Tibial artery (tissue), 4 donors: ENCODE measurements at regions not wholly inside any gene's neighbourhood (a gene's known extent, or its start where the extent isn't known, plus 50 kb on each side); places are given as distances from the start of the nearest gene placed in this dataset.
A peak's percentile ranks its signal among the peaks of the same experiment; 100 is the strongest.
"Not testable (repeated sequence)": the region's sequence is repeated elsewhere in the genome, so short reads cannot be mapped to it uniquely, and the experiment has no call there.

Source experiments
- DNase-seq, 2 donors: peaks; one replicate each; pipeline ENCODE4 v3.0.0-alpha.2; 2019
- H3K27ac ChIP-seq, 2 donors: fragments of 200-600 bp; sonication (generic) in 1 of 2; 1 replicate in 1 of 2; 2 replicates in 1 of 2; pipeline ENCODE4 v1.5.1; 2018 to 2019; ENCODE audit warnings: mild to moderate bottlenecking in 1 of 2
- H3K27me3 ChIP-seq, 2 donors: fragments of 200-600 bp; sonication (generic) in 1 of 2; one replicate each; pipeline versions ENCODE4 v1.5.1 to v1.6.0; 2016 to 2019
- H3K36me3 ChIP-seq, 3 donors: fragments of 200-600 bp; sonication (generic) in 2 of 3; one replicate each; pipeline ENCODE4 v1.5.1; 2016 to 2019; ENCODE audit warnings: mild to moderate bottlenecking in 2 of 3
- H3K4me1 ChIP-seq, 4 donors: fragments of 200-600 bp; sonication (generic) in 2 of 4; 1 replicate in 3 of 4; 2 replicates in 1 of 4; pipeline ENCODE4 v1.5.1; 2016 to 2019
- H3K4me3 ChIP-seq, 2 donors: fragments of 200-600 bp; sonication (generic) in 1 of 2; 1 replicate in 1 of 2; 2 replicates in 1 of 2; pipeline ENCODE4 v1.5.1; 2018 to 2019; ENCODE audit warnings: mild to moderate bottlenecking in 2 of 2
- H3K9me3 ChIP-seq, 3 donors: fragments of 200-600 bp; sonication (generic) in 1 of 3; one replicate each; pipeline ENCODE4 v1.5.1; 2016 to 2019
- intact Hi-C: fragments of 100-400 bp; cut with DNase I; formaldehyde crosslinking; loops from one replicate; pipeline ENCODE4 v1.15.0; 2023; ENCODE audit warnings: low total_unique reads
- TF ChIP-seq, protein P1 (sequence below), 2 experiments: fragments of 200-600 bp in 1 of 2; fragments of 450-650 bp in 1 of 2; IDR thresholded peaks; one replicate each; pipeline ENCODE4 v1.5.1; 2017 to 2019; ENCODE audit warnings: antibody characterized with exemption in 2 of 2, mild to moderate bottlenecking in 1 of 2, moderate library complexity in 1 of 2

DNA sequence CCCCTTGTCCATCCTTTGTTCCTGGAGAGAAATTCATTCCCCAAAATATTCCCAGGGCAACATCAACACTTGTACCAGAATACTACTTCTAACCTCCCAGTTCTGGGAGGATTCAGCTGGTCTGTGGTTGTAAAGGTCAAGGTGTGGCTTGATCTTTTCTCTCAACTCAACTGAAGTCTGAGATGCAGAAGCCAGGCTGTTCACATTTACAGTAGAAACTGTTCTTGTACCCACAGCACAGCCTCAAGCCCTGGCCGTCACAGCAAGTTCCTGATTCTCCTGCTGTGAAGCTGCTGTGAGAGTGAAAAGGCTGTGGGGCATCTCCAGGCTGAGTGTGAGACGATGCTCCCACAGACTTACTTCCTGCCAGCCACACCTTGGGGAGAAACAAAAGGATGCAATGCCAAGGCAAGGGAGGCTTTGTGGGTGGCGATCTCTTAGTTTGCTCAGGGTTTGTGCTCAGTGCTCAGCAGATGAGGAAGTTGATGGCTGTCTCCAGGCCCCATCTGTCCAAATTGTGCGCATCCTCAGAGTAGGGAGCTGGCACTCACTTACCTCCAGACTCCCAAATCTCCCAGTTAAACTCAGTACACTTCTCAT is 143.9 kb upstream of the FOXA2 start:
- TF ChIP-seq, protein P1, sequence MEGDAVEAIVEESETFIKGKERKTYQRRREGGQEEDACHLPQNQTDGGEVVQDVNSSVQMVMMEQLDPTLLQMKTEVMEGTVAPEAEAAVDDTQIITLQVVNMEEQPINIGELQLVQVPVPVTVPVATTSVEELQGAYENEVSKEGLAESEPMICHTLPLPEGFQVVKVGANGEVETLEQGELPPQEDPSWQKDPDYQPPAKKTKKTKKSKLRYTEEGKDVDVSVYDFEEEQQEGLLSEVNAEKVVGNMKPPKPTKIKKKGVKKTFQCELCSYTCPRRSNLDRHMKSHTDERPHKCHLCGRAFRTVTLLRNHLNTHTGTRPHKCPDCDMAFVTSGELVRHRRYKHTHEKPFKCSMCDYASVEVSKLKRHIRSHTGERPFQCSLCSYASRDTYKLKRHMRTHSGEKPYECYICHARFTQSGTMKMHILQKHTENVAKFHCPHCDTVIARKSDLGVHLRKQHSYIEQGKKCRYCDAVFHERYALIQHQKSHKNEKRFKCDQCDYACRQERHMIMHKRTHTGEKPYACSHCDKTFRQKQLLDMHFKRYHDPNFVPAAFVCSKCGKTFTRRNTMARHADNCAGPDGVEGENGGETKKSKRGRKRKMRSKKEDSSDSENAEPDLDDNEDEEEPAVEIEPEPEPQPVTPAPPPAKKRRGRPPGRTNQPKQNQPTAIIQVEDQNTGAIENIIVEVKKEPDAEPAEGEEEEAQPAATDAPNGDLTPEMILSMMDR (IDR thresholded peaks at IDR 0.05): no peak
- no peaks in the 10 kb centered on the region for H3K27me3 ChIP-seq
- no peaks in the 10 kb centered on the region for H3K36me3 ChIP-seq
- no peaks in the 10 kb centered on the region for H3K9me3 ChIP-seq
- no peak overlapping the region for H3K27ac ChIP-seq
- no peak for DNase-seq
- H3K4me3 ChIP-seq: no peak overlapping the region
- intact Hi-C loops: no loop called here
- peaks cover 0 to 12% (median 1%) of the 10 kb centered on the region in 4 donors for H3K4me1 ChIP-seq

DNA sequence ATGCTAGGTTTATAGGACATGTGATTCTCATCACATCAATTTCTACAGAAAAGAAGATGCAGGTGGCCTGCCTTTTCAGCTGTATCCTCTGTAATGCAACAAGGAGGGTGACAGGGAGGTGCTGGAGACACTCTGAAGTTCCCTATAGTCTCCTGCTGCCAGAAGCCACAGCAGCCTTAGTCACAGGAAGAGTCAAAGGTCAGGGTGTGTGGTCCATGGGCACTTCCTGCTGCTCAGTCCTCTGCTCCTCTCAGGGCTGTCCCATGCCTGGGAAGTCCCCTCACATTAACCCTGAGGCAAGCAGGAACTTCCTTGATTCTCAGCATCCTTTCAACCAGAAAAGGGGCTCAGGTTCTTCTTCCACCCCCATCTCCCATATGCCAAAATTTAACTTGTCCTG is 144.8 kb upstream of the FOXA2 start:
- TF ChIP-seq, protein P1 (IDR thresholded peaks at IDR 0.05): no peak
- Histone ChIP-seq H3K36me3 (no peaks in the 10 kb centered on the region), H3K4me3 (no peak overlapping the region), H3K9me3 (no peaks in the 10 kb centered on the region), H3K27me3 (no peaks in the 10 kb centered on the region), H3K27ac (no peak overlapping the region), H3K4me1 (peaks cover 0 to 12% (median 1%) of the 10 kb centered on the region in 4 donors)
- no peak for DNase-seq
- intact Hi-C loops: no loop called here

DNA sequence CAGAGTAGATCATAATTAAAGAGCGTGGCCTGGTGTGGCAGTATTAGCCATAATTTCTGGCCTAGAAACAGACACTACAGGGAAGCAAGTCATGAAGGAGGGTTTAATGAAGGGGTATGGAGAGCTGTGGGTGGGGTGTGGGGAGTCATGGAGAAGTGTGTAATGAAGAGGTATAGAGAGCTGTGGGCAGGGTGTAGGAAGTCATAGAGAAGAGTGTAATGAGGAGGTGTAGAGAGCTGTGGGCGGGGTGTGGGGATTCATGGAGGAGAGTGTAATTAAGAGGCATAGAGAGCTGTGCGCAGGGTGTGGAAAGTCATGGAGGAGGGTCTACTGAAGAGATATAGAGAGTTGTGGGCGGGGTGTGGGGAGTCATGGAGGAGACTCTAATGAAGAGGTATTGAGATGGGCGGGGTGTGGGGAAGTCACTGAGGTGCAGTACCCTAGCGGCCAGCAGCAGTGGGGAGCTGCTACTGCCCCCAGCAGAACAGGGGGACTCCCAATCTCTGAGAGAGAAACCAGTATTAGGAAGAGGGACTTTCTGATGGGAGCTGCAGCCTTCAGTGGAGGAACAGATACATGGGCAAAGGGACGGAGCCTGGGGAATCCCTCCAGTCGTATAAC is 145.4 kb upstream of the FOXA2 start:
- TF ChIP-seq, protein P1 (IDR thresholded peaks at IDR 0.05): no peak
- Histone ChIP-seq H3K27me3 (no peaks in the 10 kb centered on the region), H3K9me3 (no peaks in the 10 kb centered on the region), H3K4me1 (peaks cover 0 to 12% (median 1%) of the 10 kb centered on the region in 4 donors), H3K4me3 (no peak overlapping the region), H3K36me3 (no peaks in the 10 kb centered on the region), H3K27ac (no peak overlapping the region)
- no peak for DNase-seq
- intact Hi-C loops: no loop called here

DNA sequence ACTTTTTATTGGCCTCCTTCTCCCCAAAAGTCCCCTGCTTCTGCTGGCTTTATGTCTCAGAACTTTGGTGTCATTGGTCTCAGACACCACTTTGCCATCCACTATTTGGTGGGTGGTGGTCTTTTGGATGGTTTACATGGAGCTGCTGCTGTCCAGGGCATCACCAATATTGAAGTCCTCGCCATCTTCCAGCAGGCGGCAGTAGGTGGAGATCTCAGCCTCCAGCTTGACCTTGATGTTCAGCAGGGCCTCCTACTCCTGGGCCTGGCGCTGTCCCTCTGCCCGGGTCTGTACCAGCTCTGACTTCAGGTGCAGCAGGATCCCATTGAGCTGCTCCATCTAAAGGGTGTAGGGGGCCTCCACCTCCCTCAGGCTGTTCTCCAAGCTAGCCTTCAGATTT is 148.4 kb upstream of the FOXA2 start:
- peaks cover 0 to 16% (median 1%) of the 10 kb centered on the region in 4 donors for H3K4me1 ChIP-seq
- intact Hi-C loops: no loop called here
- no peak for DNase-seq
- H3K36me3 ChIP-seq: no peaks in the 10 kb centered on the region
- H3K27me3 ChIP-seq: no peaks in the 10 kb centered on the region
- H3K9me3 ChIP-seq: no peaks in the 10 kb centered on the region
- no peak overlapping the region for H3K27ac ChIP-seq
- TF ChIP-seq, protein P1 (IDR thresholded peaks at IDR 0.05): no peak
- H3K4me3 ChIP-seq: no peak overlapping the region

DNA sequence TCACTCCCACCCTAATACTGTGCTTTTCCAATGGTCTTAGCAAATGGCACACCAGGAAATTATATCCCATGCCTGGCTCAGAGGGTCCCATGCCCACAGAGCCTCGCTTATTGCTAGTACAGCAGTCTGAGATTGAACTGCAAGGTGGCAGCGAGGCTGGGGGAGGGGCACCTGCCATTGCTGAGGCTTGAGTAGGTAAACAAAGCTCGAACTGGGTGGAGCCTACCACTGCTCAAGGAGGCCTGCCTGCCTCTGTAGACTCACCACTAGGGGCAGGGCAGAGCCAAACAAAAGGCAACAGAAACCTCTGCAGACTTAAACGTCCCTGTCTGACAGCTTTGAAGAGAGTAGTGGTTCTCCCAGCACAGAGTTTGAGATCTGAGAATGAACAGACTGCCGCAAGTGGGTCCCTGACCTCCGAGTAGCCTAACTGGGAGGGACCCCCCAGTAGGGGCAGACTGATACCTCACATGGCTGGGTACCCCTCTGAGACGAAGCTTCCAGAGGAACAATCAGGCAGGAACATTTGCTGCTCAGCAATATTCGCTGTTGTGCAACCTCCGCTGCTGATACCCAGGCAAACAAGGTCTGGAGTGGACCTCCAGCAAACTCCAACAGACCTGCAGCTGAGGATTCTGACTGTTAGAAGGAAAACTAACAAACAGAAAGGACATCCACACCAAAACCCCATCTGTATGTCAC is 150.7 kb upstream of the FOXA2 start:
- H3K9me3 ChIP-seq, intact Hi-C loops, H3K36me3 ChIP-seq, H3K4me3 ChIP-seq, H3K27me3 ChIP-seq, DNase-seq: not testable (repeated sequence)
- Histone ChIP-seq H3K27ac (peak overlapping the region in 1 of 2 donors; percentile 33), H3K4me1 (peaks cover 0 to 12% (median 0%) of the 10 kb centered on the region in 4 donors)

DNA sequence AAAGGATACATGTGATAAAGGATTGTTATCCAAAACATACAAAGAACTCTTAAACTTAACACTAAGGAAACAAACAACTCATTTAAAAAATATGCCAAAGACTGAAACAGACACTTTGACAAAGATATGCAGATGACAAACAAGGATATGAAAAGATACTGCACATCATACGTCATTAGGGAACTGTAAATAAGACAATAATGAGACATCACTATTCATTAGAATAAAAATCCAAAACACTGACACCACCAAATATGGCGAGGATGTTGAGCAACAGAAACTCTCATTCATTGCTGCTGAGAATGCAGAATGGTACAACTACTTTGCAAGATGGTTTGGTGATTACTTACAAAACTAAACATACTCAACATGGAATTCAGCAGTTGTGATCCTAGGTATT is 156.5 kb upstream of the FOXA2 start:
- intact Hi-C loops: no loop called here
- no peak for DNase-seq

More for the DNA sequence above, 156.5 kb upstream of the FOXA2 start:
- TF ChIP-seq, protein P1 (IDR thresholded peaks at IDR 0.05): no peak
- H3K27me3 ChIP-seq: no peaks in the 10 kb centered on the region
- H3K4me3 ChIP-seq: no peak overlapping the region
- H3K9me3 ChIP-seq: no peaks in the 10 kb centered on the region
- no peaks in the 10 kb centered on the region for H3K36me3 ChIP-seq
- H3K4me1 ChIP-seq: peaks cover 0 to 21% (median 0%) of the 10 kb centered on the region in 4 donors
- H3K27ac ChIP-seq: no peak overlapping the region
